ENCODE measurements at regions not wholly inside any gene's neighbourhood (a gene's known extent, or its start where the extent isn't known, plus 50 kb on each side); places are given as distances from the start of the nearest gene placed in this dataset.

- DNase-seq (ENCODE audit: low read depth in 2 of 2): no peak
Observed at GRCh38 chr1:193313354-193314140, 127.1 kb upstream of the B3GALT2 start.

- no peak for DNase-seq (ENCODE audit: low read depth in 2 of 2)
Observed at GRCh38 chr1:193312432-193312831, 126.0 kb upstream of the B3GALT2 start.

- no peak for DNase-seq (ENCODE audit: low read depth in 2 of 2)
Observed at GRCh38 chr1:193311226-193311948, 125.0 kb upstream of the B3GALT2 start.

GRCh38 chr1:193310564-193310963, 124.2 kb upstream of the B3GALT2 start:
- no peak for DNase-seq (ENCODE audit: low read depth in 2 of 2)

- no peak for DNase-seq (ENCODE audit: low read depth in 2 of 2)
Observed at GRCh38 chr1:193309936-193310475, 123.6 kb upstream of the B3GALT2 start.

- DNase-seq (ENCODE audit: low read depth in 2 of 2): no peak
Observed at GRCh38 chr1:193308438-193308837, 122.0 kb upstream of the B3GALT2 start.

- no peak for DNase-seq (ENCODE audit: low read depth in 2 of 2)
Observed at GRCh38 chr1:193306430-193306829, 120.0 kb upstream of the B3GALT2 start.

Data from stimulated activated CD8-positive, alpha-beta memory T cell treated with anti-CD3 and anti-CD28 coated beads, Interleukin-15, amount 100 ng/mL, for 48 hours (primary cell).